ENCODE measurements at regions not wholly inside any gene's neighbourhood (a gene's known extent, or its start where the extent isn't known, plus 50 kb on each side); places are given as distances from the start of the nearest gene placed in this dataset.

DNA sequence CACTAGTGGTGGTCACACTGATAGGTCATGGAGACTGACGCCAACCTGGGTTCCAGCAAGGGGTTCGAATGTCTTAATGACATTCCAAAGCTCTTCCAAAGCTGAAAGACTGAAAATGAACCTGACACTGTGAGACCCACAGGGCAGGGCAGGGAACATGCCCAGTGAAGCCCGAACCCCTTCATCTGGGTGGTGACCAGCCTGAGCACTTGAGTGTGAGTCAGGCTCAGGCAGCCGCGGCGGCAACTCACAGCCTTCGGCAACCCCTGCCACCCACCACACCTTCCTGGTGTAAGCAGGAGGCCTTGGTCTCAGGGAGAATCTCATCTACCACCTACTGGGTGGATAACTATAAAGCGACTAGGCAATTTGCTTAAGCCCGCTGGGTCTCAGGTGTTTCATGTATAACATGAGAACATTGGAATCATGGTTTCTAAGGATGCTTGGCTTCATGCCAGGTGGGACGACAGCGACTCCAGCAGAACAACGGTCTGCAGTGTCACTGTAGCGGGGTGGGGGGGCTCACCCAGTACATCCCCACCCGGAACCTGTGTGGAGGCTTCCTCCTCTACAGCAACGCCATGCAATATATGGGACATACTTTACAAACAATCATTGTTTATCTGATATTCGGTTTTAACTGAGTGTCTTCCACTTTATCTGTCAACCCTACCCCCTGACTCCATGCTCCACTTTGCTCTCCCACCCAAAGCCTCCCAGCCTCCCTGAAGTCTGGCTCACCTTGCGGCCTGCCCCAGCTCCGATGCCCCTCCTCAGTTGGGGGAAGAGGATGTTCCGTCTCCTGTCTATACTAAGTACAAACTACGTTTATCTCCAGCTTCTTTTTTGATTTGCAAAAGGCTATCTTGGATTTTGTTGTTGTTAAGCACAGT is 125.0 kb upstream of the MEF2A start:
- DNase-seq (ENCODE audit: low spot score), result no peak

DNA sequence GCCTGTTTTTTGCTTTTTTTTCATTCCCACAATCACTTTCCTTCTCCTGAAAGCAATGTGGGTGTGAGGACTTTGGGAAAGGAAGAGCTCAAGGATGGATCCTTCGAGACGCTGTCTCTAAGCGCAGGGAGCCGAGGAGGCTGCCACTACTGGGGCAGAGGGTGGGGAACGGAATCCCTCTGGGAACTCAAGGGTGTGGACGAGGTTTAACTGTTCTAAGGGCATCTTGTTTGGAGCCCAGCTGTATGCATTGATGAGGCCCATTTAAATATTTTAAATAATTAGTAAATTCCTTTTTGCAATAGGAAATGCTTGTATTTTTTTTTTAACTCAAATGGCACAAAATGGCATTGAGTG is 124.4 kb upstream of the MEF2A start:
- no peak for DNase-seq (ENCODE audit: low spot score)

DNA sequence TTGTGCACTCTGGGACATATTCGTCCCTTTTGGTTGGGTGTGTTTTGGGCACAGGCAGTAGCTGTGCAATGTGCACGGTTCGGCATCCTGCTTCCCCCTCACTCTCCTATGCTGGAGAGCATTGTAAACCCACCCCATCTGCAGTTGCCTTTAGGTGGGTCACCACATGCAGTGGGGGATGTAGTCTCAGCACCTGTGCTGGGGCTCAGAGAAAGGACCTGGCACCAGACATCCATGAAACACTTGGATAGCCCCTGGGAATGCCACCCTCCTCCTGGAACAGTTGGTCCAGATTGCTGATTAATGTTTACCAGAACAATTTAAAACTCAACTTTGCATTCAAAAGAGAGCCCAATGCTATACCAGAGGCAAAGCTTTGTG is 123.9 kb upstream of the MEF2A start:
- no peak for DNase-seq (ENCODE audit: low spot score)

DNA sequence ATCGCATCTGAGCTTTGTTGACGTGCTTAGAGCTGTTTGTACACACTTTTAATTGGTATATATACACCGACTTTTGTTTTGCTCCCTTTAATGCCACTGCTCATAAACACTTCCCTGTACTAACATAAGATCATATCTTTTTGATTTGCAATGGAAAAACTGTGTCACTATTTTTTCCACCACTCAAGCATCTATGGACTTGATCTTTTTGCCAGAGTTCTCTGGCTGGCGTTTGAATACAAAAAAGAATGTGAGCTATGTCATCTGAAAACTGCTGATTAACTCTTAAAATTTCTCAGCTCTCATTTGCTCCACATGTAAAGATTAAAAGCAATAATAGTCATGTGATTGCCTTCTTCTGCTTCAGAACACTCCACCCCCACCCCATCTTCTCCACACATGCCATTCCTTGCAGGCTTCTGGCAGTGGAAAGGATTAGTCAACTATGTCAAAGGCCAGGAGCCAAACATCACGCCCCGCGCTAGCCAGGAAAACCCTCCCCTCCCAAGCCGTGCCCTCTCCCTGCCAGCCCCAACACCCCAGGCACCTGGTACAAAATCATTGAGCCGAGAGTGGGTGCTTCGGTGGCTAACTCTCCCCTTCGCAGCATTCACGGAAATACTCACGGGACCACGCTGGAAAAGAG is 123.4 kb upstream of the MEF2A start:
- peak; percentile 71 for DNase-seq (ENCODE audit: low spot score)

DNA sequence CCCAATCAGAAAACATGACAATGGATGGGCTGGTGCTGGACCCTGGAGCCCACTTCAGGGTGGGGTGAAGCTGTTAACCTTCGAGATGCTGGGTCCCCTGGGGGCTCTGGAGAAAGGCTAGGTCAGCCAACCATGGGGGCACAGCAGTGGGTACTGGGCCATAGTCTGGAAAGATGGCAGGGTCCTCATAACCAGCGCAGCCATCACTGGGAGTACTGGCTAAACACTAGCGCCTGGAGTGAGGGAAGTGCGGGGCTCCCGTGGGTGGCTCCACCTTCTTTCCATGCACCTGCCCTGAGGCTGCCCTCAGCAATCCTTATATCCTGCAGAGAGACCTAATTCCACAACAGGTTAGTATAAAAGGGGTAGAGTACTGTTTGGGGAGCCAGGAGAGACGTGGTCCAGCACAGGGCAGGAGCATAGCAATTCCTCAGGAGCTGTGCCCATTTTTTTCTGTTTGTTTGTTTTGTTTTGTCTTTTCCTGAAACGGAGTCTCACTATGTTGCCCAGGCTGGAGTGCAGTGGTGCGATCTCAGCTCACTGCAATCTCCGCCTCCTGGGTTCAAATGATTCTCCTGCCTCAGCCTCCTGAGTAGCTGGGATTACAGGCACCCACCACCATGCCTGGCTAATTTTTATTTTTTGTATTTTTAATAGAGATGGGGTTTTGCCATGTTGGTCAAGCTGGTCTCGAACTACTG is 122.6 kb upstream of the MEF2A start:
- DNase-seq (ENCODE audit: low spot score), result no peak

DNA sequence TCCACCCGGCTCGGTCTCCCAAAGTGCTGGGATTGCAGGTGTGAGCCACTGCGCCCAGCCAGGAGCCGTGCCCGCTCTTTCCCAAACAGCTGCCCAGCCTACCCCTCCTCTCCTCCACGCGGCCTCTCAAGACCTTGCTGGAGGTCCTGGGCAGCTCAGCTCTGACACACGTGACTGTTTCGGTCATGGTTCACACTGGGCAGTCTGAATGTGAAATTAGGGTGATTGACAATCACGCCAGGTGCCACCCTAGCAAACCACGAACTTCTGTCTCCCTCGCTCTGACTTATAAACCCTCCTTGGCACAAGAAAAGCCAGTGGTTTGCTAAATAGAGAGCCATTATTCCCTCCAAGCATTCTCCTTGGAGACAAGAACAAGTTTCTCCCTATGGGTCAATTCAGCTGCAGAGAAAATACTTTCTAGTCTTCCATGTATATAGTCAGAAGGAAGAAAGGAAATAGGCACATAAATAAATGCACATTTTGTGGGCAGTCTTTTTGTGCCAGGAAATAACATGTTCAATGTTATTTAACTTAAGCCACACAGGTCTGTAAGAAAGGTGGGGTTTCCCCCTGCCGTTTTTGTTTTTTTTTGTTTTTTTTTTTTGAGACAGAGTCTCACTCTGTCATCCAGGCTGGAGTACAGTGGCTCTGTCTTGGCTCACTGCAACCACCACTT is 121.9 kb upstream of the MEF2A start:
- no peak for DNase-seq (ENCODE audit: low spot score)

DNA sequence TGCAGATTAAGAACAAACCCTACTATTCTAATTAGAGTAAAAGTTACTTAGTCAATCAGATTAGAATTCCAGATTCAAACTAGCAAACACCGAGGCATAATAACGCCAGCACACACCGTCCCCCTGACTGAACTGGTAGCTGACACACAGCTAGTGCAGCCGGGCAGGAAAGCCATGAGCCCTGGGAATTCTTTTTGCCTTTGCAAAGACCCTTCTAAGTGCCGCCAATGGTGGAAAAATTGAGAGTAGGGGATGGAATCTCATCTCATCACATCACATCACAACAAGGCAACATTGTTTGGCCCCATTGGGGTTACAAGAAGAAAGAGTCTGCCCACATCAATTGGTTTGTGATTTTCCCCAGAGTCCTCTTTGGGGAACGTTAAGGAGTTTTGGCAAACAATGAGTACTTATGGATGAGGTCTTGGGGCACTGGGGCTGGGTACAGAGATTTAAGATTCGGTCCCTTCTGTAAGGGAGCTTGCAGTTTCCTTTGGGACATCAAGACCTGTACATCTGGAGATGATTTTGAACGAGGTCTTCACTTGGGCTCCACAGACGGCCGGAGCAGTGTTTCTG is 120.4 kb upstream of the MEF2A start:
- no peak for DNase-seq (ENCODE audit: low spot score)

DNA sequence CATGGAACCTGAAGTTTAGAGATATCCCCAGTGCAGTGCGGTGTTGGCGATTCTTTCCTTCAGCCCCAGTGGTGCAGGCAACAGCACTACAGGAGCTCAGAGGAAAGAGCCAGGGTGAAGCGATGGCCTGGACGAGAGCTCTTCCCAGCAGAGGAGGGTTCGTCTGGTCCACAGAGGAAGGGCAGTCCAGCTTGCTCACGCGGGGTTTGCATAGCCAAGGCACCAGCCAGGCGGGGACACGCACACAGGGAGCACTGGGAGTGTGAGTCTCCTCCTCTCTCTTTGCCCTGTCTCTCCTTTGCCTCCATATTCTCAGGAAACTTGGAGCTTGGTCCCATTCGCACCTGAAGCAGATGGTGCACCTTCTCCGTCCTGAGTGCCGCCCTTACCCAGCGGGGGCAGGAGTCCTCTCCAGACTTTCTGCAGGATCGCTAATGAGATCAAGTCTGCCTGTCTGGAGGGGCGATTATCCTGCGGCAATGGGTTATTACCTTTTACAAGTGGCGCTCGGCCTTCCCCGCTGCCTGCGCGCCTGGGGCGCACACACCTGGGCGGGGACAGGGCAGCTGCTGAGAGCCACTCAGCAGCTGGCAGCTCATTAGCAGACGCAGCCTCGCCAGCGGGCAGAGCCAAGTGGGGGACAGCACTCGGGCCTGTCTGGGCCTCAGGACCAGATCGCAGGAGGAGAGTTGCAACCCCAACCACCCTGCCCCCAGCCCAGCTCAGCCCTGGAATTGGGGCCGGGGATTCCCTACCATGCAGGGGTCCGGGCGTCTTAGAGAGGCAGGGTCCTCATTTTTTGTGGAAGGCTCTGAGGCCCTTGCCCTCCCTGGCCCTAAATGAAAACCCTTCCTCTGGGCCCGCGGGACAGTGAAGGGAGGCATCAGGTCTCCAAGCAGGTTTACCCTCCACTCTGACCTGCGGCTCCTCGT is 119.0 kb upstream of the MEF2A start:
- no peak for DNase-seq (ENCODE audit: low spot score)

DNA sequence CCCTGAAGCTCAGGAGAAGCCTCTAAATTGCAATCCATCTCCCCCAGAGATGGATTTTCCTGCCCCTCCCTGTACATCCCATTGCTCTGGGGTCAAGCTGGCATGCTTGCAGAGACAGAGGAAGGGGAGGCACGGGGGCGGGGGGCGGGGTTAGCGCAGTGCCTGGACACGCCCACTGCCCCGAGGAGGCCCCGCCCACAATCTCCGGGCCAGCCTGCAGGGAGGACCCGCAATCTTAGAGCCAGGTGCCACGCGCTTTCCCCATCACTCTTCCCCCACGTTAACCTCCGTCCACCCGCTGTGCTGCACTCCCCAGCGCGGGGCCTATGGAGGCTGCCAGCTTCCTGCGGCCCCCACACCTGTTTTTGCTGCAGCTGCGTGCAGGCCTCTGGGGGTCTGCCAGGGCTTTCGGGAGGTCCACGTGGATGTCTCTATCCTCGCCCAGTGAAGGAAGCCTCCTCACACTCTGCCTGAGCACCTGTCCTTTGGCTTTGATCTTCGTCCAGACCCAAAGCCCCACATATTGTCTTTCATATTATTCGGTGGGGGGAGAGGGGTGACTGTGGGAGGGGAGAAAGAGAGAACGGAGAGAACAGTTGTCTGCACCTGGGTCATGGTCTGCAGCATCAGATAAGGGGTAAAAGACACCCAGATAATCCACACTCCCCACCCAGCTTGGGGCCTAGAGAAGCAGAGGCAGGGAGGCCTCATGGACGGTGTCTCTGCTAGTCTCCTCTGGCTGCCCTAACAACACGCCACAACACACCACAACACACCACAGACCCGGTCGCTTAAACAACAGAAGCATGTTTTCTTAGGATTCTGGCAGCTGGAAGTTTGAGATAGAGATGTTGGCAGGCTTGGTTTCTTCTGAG is 118.0 kb upstream of the MEF2A start:
- no peak for DNase-seq (ENCODE audit: low spot score)

DNA sequence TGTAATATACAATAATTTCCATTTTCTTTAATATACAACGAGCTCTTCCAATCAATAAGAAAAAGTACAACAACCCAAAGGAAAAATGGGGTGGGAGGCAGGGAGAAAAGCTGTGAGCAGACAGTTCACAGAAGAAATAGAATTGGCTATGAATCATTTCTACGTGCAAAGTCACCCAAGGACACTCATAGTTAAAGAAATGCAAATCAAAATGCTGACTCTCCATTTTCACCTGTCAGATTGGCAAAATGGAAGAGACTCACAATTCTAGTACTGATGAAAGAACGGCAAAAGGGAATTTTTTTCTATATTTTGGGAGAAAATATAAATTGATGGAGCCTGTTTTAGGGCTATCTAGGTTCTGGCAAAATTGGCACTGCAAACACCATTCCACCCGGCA is 116.3 kb upstream of the MEF2A start:
- no peak for DNase-seq (ENCODE audit: low spot score)

DNA sequence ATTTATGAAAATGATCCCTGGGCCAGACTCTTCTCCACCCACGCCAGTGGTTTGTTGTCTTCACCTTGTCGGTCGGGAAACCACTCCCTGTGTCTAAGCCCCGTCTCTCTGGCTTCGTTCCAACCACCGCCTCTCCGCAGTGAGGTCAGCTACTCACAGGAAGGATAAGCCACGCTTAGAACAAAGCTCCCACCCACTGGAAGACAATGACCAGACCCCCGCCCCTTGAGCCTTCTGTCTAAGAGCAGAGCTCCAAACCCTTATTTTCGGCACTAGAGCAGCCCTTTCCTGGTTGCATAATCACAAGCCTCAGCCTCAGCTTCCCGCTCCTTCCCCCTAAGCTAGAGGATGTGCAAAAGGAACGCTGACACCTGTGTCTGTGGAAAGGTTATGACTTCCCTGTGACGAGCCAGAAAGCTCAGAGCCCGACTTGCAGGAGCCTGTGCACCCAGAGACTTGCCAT is 114.9 kb upstream of the MEF2A start:
- peak; percentile 94 for DNase-seq (ENCODE audit: low spot score)

DNA sequence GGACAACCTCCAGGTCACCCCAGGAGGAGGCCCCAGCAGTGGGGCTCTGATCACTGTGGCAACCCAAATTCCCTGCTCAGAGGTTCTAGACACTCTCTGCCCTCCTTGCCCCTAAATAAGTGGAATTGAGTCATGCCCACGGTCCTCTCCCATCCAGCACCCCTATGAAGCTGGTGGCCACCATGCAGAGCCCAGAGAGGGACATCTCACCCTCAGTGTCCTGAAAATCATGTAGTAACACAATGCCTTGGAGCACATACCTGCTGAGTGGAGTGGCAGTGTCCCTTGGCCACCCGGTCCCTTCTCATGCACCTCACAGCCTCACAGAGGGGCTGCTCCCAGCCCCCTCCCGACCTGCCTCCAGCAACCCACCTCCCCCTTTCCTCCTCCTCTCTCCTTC is 114.3 kb upstream of the MEF2A start:
- DNase-seq (ENCODE audit: low spot score), result no peak

DNA sequence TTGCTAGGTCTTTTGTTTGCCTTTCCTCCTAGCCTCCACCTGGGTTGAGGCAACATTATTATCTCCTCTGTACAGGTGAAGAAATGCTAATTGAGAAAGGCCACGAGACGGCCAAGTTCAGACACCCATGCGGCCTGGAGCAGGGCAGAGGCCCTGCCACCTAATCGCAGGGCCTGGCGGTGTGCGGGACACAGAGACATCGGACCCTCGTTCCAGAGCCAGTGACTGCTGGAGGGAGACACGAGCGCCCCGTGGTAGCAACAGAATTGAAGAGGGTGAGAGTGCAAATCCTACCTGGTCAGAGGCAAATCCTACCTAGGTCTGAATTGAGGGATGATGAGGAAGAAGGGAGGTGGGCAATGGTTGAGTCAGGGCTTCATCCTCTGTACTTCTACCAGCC is 113.8 kb upstream of the MEF2A start:
- no peak for DNase-seq (ENCODE audit: low spot score)

DNA sequence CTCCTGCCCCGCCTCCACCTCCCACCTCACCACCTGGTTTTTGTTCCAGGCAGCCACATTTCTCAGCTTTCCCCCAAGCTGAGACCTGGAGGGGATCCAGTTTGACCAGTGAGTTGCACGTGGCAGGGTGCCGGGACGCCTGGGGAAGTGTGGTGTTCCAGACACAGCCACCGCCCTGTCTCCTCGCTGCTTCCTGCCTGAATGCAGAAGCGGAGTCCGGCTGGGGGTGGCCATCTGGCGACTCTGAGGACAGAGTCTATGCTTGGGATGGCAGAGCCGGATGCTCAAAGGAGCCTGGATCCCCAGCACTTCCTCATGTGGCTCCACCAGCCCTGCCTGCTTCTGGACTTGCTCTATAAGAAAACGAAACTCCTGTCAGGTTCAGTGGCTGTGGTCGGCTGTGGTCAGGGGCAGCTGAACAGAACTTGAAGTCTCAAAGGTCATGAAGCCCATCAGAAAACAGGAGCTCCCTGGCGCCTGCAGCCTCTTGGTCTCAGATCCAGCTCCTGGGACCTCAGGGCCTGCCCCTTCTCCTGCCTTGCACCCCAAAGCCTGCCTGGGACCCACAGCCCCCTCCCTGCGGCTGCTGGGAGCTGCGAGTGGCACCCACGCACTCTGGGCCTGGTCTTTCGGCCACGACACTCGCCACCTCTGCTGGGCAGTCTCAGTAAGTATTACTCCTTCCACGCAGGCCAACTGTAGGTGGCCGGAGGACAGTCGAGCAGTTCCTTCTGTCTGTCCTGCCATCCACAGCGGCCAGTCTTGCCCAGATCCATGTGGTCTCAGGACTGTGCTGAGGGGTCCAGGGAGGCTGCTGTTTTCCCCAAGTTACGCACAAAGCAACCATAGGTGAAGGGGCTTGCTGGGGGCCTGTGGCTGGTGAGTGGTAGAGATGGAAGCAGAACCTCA is 112.8 kb upstream of the MEF2A start:
- DNase-seq (ENCODE audit: low spot score), result peak; percentile 93

DNA sequence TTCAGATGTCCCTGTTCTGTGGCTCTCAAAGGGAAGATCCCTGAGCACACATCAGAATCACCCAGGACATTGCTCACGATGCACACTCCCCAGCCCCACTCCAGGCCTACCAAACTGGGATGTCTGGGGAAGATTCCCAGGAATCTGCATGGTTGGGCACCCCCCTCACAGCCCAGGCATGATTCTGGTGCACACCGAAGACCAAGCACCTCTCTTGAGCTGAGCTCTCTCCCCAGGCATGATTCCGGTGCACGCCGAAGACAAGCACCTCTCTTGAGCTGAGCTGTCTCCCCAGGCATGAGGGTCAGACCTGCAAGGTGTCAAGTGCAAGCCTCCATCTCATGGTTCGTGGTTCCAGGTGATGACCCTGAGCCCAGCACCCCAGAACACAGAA is 112.2 kb upstream of the MEF2A start:
- DNase-seq (ENCODE audit: low spot score), result no peak

DNA sequence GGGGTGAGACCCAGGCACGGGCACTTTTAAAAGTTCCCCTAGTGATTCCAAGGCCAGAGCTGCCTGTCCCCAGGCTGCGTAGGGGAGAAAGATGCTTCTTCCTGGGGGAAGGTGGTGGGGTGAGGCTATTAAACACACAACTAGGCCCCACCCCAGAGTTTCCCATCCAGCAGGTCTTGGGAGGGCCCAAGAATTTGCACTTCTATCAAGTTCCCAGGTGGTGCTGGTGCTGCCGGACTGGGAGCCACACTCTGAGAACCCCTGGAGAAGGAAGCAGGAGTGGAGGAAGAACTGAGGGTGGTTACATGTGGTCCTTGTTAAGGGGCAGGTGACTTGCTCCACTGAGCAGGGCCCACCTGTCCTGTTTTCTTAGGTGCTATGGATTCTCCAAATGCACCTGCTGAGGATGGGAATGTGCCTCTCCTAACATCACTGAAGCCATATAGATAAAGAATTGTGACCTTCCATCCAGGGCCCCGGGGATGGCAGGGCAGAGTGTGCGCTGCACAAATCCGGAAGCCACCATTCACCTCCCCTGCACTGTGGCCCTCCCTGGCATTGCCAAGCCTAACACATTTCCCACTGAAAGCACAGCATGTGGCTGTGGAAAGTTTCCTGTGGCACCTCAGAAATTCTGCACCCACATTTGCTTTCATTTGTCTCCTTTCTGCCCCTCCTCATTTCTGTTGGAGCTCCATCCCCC is 111.5 kb upstream of the MEF2A start:
- no peak for DNase-seq (ENCODE audit: low spot score)

DNA sequence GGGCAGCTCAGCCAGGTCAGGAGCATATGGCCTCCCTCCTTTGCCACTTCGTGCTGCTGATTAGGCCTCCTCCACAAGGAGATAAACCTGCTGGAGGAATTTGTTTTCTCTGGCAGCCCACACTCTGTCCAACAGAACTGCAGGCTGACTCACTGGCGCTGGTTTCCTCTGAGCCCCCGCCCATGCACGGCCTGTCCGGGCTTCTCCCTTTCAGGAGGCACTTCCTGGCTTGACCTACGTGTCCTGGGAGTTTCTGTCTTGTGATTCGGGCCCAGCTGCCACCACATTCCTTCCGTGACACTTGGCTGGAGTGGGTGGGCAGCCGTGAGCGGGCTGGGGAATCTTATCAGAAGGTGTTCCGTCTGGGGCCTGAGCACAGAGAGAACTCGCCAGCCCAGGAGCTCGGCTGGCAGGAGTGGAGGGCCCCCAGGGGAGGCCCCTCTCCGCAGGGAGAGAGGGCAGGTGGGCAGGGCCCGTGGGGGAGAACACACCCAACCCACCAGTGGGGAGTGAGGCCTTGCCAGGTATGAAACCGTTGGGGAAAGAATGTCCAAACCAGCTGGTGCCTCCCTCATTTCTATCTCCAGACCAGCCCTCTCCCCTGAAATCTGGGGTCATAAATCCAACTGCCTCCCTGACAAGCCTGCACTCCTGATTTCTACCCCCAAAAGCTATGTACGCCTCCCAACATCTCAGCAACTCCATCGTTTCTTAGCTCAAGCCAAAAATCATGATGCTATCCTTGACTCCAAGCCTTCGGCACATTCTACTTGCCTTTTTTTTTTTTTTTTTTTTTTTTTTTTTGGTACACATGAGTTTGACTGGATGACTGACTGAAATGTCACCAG is 110.6 kb upstream of the MEF2A start:
- peak; percentile 98 for DNase-seq (ENCODE audit: low spot score)

All from kidney capillary endothelial cell (primary cell).